ENCODE measurements at regions not wholly inside any gene's neighbourhood (a gene's known extent, or its start where the extent isn't known, plus 50 kb on each side); places are given as distances from the start of the nearest gene placed in this dataset.

DNA sequence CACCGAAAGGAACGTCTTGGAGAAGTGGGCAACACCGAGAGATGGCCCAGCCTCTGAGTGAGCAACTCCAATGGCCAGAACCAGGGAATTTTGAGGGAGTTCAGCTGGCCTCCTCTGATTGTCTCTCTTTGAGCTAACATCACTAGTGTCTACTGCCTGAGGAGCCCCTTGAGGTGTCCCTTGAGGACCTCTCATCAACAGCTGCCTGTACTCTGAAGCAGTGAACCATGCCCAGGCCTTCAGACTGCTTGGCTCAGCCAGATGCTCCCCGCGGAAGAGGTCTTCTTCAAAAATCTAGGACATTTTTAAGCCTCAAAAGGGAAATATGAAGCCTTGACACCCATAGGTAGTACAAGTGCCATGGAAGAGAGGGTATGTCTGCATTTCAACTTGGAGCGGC lies 430.4 kb downstream of the TXNL1 start:
- ATAC-seq (no peak), DNase-seq (no peak)
- intact Hi-C loops (cut with DNase I, micrococcal nuclease): no loop called here

DNA sequence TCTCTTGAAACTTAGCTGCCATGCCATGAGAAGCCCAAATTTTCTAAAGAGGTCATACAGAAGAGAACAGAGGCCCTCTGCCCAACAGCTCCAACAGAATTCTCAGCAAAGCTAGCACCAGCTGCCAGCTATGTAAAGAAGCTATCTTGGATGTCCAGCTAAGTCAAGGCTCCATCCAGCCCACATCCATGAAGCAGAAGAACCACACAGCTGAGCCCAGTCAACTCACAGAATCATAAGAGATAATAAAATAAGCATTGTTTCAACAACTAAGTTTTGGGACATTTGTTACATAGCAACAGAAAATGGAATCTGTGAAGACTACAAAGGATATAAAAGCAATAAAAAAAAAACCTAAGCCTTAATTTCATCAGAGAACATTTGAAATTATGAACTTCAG lies 434.3 kb downstream of the TXNL1 start:
- intact Hi-C loops (cut with DNase I, micrococcal nuclease): no loop called here
- DNase-seq (no peak), ATAC-seq (no peak)

DNA sequence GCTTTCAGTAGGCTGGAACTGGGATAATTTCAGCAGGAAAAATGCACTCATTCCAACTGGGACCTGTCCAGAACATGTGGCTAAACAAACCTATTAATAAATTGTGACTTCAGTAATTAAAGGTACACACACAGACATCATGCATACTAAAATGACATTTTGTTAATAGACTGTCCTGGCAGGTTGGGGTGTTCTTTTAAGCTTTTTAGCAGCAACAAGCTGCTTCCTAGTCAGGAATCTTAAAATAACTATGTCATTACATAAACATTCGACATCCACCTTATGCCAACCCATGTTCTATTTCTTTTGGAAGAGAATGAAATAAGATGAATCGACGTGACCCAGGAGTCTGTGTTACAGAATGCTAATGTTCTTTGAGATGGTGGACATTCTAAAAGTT lies 435.7 kb downstream of the TXNL1 start:
- intact Hi-C loops (cut with DNase I, micrococcal nuclease): no loop called here

DNA sequence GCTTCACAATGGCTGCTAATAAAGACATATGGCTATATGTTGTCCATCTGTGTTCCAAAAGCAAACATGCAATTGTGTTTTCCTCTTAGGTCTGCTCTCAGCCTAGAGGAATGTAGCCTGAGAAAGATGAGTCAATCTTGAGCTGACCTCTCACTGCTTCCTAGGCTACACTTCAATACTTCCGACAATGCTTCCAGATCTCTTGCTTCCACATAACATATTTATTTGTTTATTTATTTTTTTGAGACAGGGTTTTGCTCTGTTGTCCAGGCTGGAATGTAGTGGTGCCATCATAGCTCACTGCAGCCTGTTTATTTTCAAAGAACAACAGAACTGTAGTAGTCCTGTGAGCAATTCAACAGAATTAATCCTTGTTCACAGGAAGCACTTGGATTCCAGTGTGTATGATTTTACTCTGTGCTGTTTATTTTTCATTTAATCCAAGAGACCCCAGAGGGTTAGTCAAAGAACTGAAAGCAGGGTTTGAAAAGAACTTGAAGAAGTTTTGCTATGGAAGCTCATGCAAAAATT lies 437.9 kb downstream of the TXNL1 start:
- ATAC-seq (no peak), DNase-seq (no peak)
- intact Hi-C loops (cut with DNase I, micrococcal nuclease): no loop called here

More for the DNA sequence above, 435.7 kb downstream of the TXNL1 start:
- DNase-seq (no peak), ATAC-seq (no peak)

DNA sequence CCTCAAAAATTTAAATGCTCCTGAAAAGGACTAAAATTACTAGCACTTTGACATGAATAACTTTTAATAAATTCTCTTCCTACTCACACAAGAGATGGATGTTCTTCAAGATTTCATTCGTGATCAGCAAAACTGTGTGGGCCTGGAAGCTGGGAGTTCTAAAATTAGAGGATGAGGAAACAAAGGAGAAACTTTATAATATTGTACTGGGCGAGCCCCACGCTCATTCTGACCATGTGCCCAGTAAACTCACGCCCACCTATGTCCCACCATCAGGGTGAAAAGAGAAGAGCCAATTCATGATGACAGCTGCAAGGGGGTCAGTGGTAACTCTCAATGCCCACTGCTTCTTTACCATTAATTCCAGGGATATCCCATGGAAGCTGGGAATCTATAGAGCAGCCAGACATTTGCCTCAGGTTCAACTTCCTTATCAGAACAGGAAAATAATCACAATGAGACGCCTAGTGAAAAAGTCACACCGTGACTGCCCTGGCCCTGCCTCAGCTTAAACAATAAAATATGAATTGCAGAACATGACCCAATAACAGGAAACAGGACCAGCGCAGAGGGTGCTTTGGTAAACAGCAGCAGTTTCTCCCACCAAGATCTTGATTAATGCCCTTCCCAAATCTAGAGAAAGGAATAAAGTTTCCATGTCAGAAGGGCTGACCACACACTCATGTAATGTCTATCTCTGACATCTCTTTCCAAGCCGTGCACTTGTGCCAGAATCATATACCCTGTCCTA lies 438.6 kb downstream of the TXNL1 start:
- intact Hi-C loops (cut with DNase I, micrococcal nuclease): no loop called here
- no peak for ATAC-seq

DNA sequence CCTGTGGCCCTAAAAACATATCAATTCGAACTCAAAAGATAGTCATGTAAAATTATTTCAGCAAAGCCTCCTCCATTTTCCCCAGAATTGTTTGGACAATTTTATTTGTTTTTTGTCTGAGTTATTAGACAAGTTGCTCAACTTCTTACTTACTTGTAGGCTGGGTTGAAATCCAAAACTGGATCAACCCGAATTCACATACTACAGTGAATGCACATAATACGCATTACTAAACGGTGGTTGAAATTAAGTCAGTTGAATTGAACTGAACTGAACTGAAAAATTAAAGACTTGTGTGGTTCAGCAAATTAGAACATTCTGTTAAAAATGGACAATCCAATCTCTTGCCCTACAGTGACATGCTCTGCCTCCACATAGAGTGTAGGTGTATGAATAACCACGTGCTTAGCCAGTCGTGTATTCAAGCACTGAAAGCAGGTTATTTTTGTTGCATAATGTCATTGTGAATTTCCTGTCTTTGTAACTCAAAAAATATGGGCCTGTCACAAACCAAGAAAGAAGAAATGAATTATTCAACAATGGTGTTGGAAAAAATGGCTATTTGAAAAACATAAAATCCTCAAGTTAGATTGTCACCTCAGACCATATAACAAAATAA lies 441.0 kb downstream of the TXNL1 start:
- ATAC-seq: no peak
- DNase-seq: no peak
- intact Hi-C loops (cut with DNase I, micrococcal nuclease): no loop called here

More for the DNA sequence above, 438.6 kb downstream of the TXNL1 start:
- DNase-seq: no peak

DNA sequence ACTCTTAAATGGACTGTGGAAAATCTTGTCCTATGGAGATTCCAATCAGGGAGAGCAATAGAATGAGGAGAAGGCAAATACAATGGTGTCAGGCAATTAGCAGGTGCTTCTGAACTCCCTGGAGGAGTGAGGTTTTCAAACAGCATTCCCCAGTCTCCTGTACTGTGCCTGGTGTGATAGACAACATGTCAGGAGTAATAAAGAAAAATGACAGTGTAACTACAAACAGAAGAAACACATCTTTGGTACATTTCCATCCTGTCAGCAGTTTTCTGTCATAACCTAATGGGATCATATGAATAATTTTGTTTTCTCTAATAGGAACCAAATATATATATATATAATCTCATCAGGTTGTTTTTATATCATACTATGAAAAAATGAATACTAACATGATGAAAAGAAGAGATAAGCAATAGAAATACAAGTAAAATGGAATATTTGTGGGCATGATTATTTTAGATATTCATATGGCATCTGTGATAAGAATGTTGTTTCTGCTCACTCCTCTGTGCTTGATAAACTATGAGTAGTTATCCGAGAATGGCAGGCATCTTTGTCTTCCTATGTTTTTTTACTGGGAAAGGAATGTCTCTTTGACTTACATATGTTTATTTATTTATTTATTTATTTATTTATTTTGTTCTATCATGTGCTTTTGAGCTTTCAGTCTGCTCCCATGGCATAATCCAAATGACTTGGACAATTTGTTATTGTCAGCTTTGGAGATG lies 441.7 kb downstream of the TXNL1 start:
- ATAC-seq: no peak
- DNase-seq: no peak
- intact Hi-C loops (cut with DNase I, micrococcal nuclease): no loop called here

DNA sequence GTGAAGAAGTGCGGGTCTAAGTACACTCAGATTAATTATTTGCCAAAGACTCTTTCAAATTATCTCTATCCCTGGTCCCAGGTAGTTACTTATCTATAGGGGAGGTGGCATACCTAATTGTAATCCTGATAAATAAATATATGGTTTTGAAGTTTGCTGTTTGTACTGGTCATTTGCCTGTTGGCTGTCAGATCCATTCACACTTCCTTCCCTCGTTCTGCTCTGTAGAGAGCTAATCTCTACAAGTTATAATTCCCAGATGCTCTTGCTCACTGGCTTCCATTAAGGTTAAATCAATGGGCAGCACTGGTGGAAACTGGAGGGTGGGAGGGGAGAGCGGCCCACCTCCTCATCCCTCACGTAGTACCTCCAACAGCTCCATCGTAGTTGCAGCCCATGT lies 447.1 kb downstream of the TXNL1 start:
- DNase-seq: no peak
- ATAC-seq: no peak
- intact Hi-C loops (cut with DNase I, micrococcal nuclease): no loop called here

DNA sequence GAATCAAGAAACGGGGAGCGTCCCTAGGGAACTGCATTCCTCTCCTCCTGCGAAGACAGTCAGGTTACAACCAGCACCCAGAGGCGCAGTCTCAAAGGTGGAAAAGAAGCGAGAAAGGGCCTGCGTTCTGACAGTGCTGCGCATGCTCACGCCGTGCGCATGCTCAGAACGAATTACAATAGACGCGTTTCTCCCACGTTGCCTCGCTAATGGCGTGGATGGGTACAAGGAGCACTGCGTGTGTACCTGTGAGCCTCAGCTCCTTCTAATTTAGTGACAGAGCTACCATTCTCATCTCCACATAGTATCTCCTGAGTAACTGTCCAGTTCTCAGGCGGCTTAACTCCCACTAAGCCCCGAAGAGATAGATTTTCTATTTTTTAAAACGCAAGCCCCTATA lies 448.8 kb downstream of the TXNL1 start:
- intact Hi-C loops (cut with DNase I, micrococcal nuclease): no loop called here
- DNase-seq (no peak), ATAC-seq (no peak)

DNA sequence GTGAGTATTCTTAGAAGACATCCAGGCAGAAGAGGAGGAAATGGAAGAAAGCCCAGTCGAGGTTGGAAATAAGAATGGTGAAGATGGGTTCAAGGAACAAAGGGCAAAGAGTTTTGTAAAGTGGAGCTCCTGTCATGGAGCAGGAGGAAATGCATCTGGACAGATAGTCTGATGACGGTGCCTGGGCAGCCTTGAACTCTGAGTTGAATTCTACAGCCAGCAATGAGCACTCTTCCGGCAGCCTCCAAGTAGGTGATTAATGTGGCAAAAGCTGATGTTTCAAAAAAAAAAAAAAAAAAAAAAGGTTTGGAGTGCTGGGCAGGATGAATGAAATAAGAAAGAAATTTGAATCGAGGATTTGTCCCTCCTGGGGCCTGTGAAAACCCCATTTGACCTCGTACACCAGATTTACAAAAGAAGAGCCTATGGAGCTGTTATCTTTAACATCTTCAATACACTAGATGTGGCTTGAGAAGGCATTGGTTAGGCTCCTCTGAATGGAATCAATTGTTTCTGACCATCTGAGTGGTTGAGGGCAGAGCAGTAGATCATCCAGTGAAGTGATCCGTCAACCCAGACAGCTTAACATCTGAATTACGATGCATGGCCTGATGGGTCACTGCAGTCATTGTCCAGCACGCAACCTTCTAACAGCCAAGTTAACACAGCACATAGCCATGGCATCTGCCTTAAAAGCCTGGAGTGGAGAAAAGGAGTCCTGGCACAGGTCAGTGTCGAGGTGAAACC lies 449.7 kb downstream of the TXNL1 start:
- DNase-seq (no peak), ATAC-seq (no peak)
- intact Hi-C loops (cut with DNase I, micrococcal nuclease): no loop called here

DNA sequence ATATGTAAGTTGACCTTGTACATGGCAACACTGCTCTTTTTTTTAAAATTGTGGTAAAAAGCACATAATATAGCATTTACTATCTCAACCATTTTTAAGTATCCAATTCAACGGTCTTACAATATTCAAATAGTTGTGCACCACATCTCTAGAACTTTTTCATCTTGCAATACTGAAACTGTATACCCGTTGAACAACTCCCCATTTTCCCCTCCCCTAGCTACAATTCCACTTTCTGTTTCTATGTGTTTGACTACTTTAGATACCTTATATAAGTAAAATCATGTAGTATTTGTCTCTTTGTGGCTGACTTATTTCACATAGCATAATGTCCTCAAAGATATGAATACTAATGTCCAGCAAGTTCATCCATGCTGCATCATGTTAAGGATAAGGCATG lies 452.1 kb downstream of the TXNL1 start:
- intact Hi-C loops (cut with DNase I, micrococcal nuclease): no loop called here
- ATAC-seq (no peak), DNase-seq (no peak)

DNA sequence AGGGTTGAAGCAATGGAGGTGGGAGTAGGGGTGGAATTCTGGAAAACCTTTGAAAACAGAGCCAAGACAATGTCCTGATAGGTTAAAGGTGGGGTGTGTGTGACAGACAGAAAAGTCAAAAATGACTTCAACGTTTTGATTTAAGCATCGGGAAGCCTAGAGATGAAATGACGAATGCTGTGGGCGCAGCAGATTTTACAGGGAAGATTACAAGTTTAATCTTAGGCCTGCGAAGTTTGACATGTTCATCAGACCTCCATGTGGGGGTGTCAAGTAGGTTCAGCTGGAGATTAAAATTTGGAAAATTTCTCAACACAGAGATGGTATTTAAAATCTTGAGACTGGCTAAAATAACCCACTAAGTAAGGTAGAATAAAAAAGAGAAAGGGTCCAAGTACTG lies 453.3 kb downstream of the TXNL1 start:
- ATAC-seq (no peak), DNase-seq (no peak)
- intact Hi-C loops (cut with DNase I, micrococcal nuclease): no loop called here

DNA sequence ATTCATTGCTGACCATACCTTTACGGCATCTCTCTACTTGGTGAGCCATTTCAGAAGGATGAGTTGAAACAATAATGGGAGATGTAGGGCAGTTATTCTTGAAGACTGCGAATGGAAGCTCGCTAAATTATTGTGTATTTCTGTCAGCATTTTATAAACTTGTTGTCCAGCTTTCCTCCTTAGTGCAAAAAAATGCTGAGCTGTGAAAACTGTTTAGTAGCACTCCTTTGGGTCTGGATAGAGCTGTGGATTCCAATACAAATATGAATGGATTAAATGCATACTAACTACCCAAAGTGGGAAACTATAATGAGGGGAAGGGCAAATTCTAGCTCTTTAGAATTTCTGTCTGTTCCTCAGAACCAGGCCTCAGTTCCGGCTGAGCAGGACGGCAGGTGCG lies 461.6 kb downstream of the TXNL1 start:
- intact Hi-C loops (cut with DNase I, micrococcal nuclease): no loop called here
- ATAC-seq (no peak), DNase-seq (no peak)

DNA sequence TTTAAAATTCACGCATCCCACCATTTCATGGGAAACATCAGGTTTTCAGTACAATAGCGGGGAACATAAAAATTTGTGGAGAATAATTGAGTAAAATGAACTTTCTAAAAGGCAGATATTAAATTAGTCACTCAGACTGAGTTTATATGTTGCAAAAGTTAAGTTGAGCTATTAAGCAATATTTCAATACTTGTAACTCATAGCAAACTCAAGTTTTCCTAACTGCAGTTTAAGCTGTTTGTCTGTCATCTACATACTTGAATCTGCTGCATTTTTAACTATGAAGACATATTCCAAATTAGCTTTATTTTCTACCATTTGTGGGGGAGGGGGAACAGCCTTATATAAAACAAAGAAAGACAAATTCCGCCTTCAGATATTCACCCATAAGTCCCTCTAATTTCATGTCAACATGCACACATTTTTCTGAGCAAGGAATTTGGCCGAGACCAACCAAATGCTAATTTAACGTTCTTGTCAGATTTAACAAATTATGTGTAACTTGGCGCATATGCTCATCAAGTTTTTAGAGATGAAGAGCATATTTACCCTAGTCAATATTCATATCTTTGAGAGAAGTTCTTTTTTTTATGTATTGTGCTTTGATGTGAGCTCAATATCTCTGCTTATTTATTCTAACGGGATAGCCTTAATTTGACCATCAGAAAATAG lies 462.9 kb downstream of the TXNL1 start:
- intact Hi-C loops (cut with DNase I, micrococcal nuclease): no loop called here
- DNase-seq (no peak), ATAC-seq (no peak)

DNA sequence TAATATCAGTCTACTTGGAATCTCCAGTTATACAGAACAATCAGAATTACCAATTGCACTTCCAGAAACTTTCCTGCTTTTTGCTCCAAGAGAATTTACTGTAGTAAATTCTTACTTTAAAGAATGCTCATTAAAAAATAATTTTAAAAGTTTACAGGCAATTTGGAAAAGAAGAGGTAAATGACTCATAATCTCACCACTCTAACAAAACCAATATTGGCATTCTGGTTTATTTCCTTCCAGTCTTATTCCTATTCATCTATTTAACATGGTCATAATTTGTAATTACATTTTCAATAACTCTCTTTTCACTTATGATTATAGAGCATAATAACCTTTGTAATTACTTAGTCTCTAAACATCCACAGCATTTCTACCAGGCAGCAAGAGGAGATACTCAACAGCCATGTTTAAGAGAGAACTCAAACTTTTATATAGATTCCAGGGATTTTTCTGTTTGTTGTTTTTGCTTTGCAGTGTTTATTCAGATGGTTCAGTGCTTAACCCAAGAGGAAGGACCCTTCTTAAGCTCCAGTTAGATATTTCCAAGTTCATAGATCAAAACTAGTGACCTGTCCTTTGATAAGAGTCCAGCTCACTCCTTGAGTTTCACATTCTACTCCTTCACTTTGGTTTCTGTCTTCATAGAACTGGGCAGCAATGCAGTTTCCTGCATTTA lies 464.7 kb downstream of the TXNL1 start:
- ATAC-seq: no peak
- intact Hi-C loops (cut with DNase I, micrococcal nuclease): no loop called here
- no peak for DNase-seq

DNA sequence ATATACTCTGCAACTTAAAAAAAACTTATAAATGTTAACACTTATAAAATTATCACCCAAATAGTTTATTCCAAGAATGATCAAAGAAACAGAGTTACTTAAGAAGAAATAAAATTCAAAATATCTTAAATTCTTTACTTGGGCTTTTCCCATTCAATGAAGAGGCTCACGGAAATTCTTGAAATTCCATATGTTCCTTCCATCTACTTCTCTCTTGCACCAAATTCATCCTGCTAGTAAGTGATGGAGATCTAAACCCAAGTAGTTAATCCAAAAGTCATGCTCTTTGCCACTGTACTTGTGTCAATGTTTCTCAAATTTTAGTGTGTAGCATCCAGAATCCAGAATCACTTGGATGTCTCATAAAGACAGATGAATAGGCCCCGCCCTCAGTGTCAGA lies 465.9 kb downstream of the TXNL1 start:
- intact Hi-C loops (cut with DNase I, micrococcal nuclease): no loop called here
- DNase-seq (no peak), ATAC-seq (no peak)

DNA sequence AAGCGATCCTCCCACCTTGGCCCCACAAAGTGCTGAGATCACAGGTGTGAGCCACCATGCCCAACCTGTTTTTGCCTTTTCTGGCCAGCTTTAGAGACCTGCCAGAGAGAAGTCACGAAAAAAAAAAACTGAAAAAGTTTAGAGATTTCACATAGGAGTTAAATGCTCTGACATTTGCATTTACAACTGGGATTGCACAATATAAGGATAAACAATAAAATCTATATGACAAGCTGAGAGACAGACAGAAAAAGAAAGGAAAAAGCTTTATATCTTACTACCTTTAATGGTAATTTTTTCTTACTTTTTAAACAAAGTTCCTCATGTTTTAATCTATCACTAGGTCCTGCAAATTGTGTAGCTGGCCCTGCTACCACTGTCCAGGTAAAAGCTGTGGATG lies 466.5 kb downstream of the TXNL1 start:
- intact Hi-C loops (cut with DNase I, micrococcal nuclease): no loop called here
- ATAC-seq (no peak), DNase-seq (no peak)

DNA sequence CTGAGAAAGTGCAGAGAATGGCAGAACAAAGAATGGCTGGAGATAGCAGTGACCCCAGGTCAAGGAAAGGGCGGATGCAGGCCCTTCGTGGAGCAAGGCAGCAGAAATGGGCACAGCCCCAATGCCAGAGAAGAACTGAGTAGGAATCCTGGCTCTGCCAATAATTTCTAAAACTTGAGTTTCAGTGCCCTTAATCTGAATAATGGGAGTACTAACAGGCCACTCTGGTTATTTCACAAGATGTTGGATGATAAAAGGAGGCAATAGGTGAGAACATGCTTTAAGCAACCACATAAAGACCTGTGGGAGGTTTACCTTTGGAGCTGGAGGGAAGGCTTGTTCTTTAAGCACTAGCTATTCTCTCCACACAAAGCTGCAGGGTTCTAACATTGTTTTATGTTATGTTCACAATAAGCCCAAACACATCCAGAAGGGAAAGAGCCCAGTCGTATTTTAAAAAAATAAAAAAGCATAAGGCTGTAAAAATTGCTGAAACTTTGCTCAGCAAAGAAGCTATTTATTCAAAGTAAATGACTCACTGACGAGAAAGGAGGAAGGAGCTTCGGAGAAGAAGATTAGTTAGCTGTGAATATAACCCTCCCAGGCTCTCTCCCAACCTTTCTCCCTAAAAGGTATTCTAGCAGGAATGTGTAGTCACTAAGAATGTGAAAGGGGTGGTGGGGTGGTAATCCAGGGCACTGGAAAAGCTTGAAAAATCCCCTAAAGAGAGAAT lies 470.2 kb downstream of the TXNL1 start:
- no peak for ATAC-seq
- no peak for DNase-seq
- intact Hi-C loops (cut with DNase I, micrococcal nuclease): no loop called here
